Small intestine (tissue), 7 donors: ENCODE measurements at regions not wholly inside any gene's neighbourhood (a gene's known extent, or its start where the extent isn't known, plus 50 kb on each side); places are given as distances from the start of the nearest gene placed in this dataset.

Experiments used
- DNase-seq, 2 donors: peaks; one replicate each; pipeline versions ENCODE4 v3.0.0 to v3.0.0-alpha.2; 2013
- FAIRE-seq: peaks from 2 replicates; lab custom pipeline; 2012; peaks lifted over from hg19 to GRCh38; lab: Jason Lieb, UNC
- H3K27ac ChIP-seq, 3 donors: one replicate each; pipeline ENCODE4 v1.5.1; 2013; ENCODE audit warnings: low read length in 2 of 3, mild to moderate bottlenecking in 2 of 3, control low read depth in 1 of 3, inconsistent platforms in 1 of 3, low read depth in 1 of 3, moderate library complexity in 1 of 3
- H3K27me3 ChIP-seq, 3 donors: one replicate each; pipeline ENCODE4 v1.6.1; 2013; ENCODE audit warnings: low read length in 3 of 3, inconsistent platforms in 1 of 3; ENCODE audit not compliant: control insufficient read depth in 3 of 3, insufficient read depth in 3 of 3
- H3K36me3 ChIP-seq, 3 donors: one replicate each; pipeline ENCODE4 v1.6.1; 2013; ENCODE audit warnings: low read length in 3 of 3, inconsistent platforms in 1 of 3, low read depth in 1 of 3, mild to moderate bottlenecking in 1 of 3, moderate library complexity in 1 of 3; ENCODE audit not compliant: control insufficient read depth in 3 of 3, insufficient read depth in 2 of 3
- H3K4me1 ChIP-seq, 3 donors: one replicate each; pipeline ENCODE4 v1.6.1; 2013; ENCODE audit warnings: low read length in 2 of 3, inconsistent platforms in 1 of 3, low read depth in 1 of 3, mild to moderate bottlenecking in 1 of 3, moderate library complexity in 1 of 3; ENCODE audit not compliant: control insufficient read depth in 3 of 3, insufficient read depth in 2 of 3
- H3K4me3 ChIP-seq, 3 donors: one replicate each; pipeline ENCODE4 v1.5.1; 2013; ENCODE audit warnings: low read length in 3 of 3, control low read depth in 1 of 3, inconsistent platforms in 1 of 3, low read depth in 1 of 3, mild to moderate bottlenecking in 1 of 3, moderate library complexity in 1 of 3
- H3K9me3 ChIP-seq, 2 donors: one replicate each; pipeline ENCODE4 v1.6.1; 2013; ENCODE audit warnings: low read depth in 1 of 2, low read length in 1 of 2; ENCODE audit not compliant: control insufficient read depth in 2 of 2, insufficient read depth in 1 of 2
- WGBS, 3 donors: extraction: QIAGEN DNeasy Blood & Tissue Kit; methylation state at CpG; one replicate each; pipeline ENCODE4 v1.1.7; 2013; 5-methylcytosine and 5-hydroxymethylcytosine counted together
- donor health status: healthy with polysubstance abuse.
- donor health status: control.
- donor health status: control.
- donor health status: Bipolar disorder and iron deficiency.
- donor health status: healthy.

- DNase-seq (no peak), FAIRE-seq (no peak)
- WGBS, 3 donors = 95 to 100% (median 100%) methylated on average over 2 of the region's 2 CpGs
- H3K4me1 ChIP-seq = peaks cover 0 to 10% (median 0%) of the 10 kb centered on the region in 3 donors
- H3K27me3 ChIP-seq = no peaks in the 10 kb centered on the region
- H3K27ac ChIP-seq = no peak overlapping the region
- H3K36me3 ChIP-seq = no peaks in the 10 kb centered on the region
- no peak overlapping the region for H3K4me3 ChIP-seq
- peaks cover 0 to 3% of the 10 kb centered on the region in 2 donors for H3K9me3 ChIP-seq
Observed at GRCh38 chr4:98748609-98749008, 90.2 kb upstream of the TSPAN5 start.

GRCh38 chr4:98747393-98748091, 89.1 kb upstream of the TSPAN5 start:
- Histone ChIP-seq H3K4me3 (no peak overlapping the region), H3K36me3 (no peaks in the 10 kb centered on the region), H3K9me3 (peaks cover 0 to 3% of the 10 kb centered on the region in 2 donors), H3K27me3 (no peaks in the 10 kb centered on the region), H3K27ac (peak overlapping the region in 1 of 3 donors; percentile 24), H3K4me1 (peaks cover 0 to 10% (median 0%) of the 10 kb centered on the region in 3 donors)
- FAIRE-seq (no peak), DNase-seq (peak; percentile 46 to 48)
- 28 to 60% (median 40%) methylated on average over 7 of the region's 7 CpGs for WGBS, 3 donors

- Histone ChIP-seq H3K36me3 (no peaks in the 10 kb centered on the region), H3K4me3 (no peak overlapping the region), H3K27ac (no peak overlapping the region), H3K9me3 (peaks cover 0 to 3% of the 10 kb centered on the region in 2 donors), H3K27me3 (no peaks in the 10 kb centered on the region), H3K4me1 (peaks cover 0 to 10% (median 0%) of the 10 kb centered on the region in 3 donors)
- WGBS, 3 donors = 67 to 75% (median 70%) methylated on average over 4 of the region's 4 CpGs
- DNase-seq = no peak
- no peak for FAIRE-seq
Observed at GRCh38 chr4:98746936-98747335, 88.5 kb upstream of the TSPAN5 start.

GRCh38 chr4:98746530-98746929, 88.1 kb upstream of the TSPAN5 start:
- Histone ChIP-seq H3K4me1 (peaks cover 0 to 10% (median 0%) of the 10 kb centered on the region in 3 donors), H3K27me3 (no peaks in the 10 kb centered on the region), H3K36me3 (no peaks in the 10 kb centered on the region), H3K27ac (no peak overlapping the region), H3K9me3 (peaks cover 0 to 3% of the 10 kb centered on the region in 2 donors), H3K4me3 (no peak overlapping the region)
- WGBS, 3 donors = 28 to 65% (median 57%) methylated on average over 1 of the region's 1 CpG
- peak in 1 of 2 donors; percentile 13 for DNase-seq
- FAIRE-seq = no peak

- Histone ChIP-seq H3K36me3 (no peaks in the 10 kb centered on the region), H3K4me3 (no peak overlapping the region), H3K4me1 (peaks cover 0 to 10% (median 0%) of the 10 kb centered on the region in 3 donors), H3K27me3 (no peaks in the 10 kb centered on the region), H3K9me3 (no peaks in the 10 kb centered on the region), H3K27ac (no peak overlapping the region)
- 72 to 76% (median 75%) methylated on average over 3 of the region's 3 CpGs for WGBS, 3 donors
- FAIRE-seq = no peak
- DNase-seq = peak; percentile 9 to 18
Observed at GRCh38 chr4:98745366-98745765, 87.0 kb upstream of the TSPAN5 start.

GRCh38 chr4:98744372-98745150, 86.2 kb upstream of the TSPAN5 start:
- H3K27me3 ChIP-seq = no peaks in the 10 kb centered on the region
- peaks cover 0 to 10% (median 0%) of the 10 kb centered on the region in 3 donors for H3K4me1 ChIP-seq
- H3K4me3 ChIP-seq = no peak overlapping the region
- FAIRE-seq (no peak), DNase-seq (peak; percentile 38 to 76)
- no peak overlapping the region for H3K27ac ChIP-seq
- WGBS, 3 donors = 72 to 82% (median 76%) methylated on average over 4 of the region's 4 CpGs
- no peaks in the 10 kb centered on the region for H3K9me3 ChIP-seq
- no peaks in the 10 kb centered on the region for H3K36me3 ChIP-seq

GRCh38 chr4:98741952-98742351, 83.5 kb upstream of the TSPAN5 start:
- H3K4me1 ChIP-seq = peaks cover 0 to 2% (median 0%) of the 10 kb centered on the region in 3 donors
- no peaks in the 10 kb centered on the region for H3K36me3 ChIP-seq
- no peaks in the 10 kb centered on the region for H3K27me3 ChIP-seq
- H3K4me3 ChIP-seq = no peak overlapping the region
- H3K27ac ChIP-seq = no peak overlapping the region
- DNase-seq (no peak), FAIRE-seq (no peak)
- WGBS, 3 donors = 79 to 92% (median 85%) methylated on average over 7 of the region's 7 CpGs
- H3K9me3 ChIP-seq = peaks cover 0 to 2% of the 10 kb centered on the region in 2 donors

- 65 to 91% (median 82%) methylated on average over 6 of the region's 6 CpGs for whole genome bisulfite sequencing, 3 donors
- FAIRE-seq (no peak), DNase-seq (no peak)
- H3K4me3 ChIP-seq = no peak overlapping the region
- no peaks in the 10 kb centered on the region for H3K36me3 ChIP-seq
- H3K27me3 ChIP-seq = no peaks in the 10 kb centered on the region
- H3K27ac ChIP-seq = no peak overlapping the region
- no peaks in the 10 kb centered on the region for H3K4me1 ChIP-seq
- H3K9me3 ChIP-seq = peaks cover 0 to 2% of the 10 kb centered on the region in 2 donors
Observed at GRCh38 chr4:98739751-98740150, 81.3 kb upstream of the TSPAN5 start.
